A673 (cell line): ENCODE measurements at regions not wholly inside any gene's neighbourhood (a gene's known extent, or its start where the extent isn't known, plus 50 kb on each side); places are given as distances from the start of the nearest gene placed in this dataset.

Experiments used
- BruUV-seq: library from RNA; stranded (reverse); fragments of 400-500 nt; replicated peaks from 2 replicates; lab custom pipeline; 2021; lab: Mats Ljungman, UMichigan
- CTCF ChIA-PET: fragments of 300-600 bp; sonication (Branson Sonifier 250); formaldehyde crosslinking; loops from one replicate; lab custom pipeline; 2022; ENCODE audit warnings: antibody characterized with exemption; lab: Charles Lee
- POLR2A ChIA-PET: fragments of 300-600 bp; sonication (Branson Sonifier 250); formaldehyde crosslinking; loops from one replicate; lab custom pipeline; 2022; ENCODE audit warnings: antibody characterized with exemption; ENCODE audit not compliant: low non-redundant PET; lab: Charles Lee
- DNase-seq: peaks from one replicate; pipeline ENCODE4 v3.0.0-alpha.2; 2015; ENCODE audit warnings: low spot score
- H3K27ac ChIP-seq: fragments of 200-600 bp; sonication (generic); 2 replicates; pipeline ENCODE4 v1.5.1; 2016; ENCODE audit warnings: mixed run types, low read depth, mild to moderate bottlenecking, mixed read lengths, antibody characterized with exemption, low read length; ENCODE audit not compliant: poor library complexity, severe bottlenecking
- H3K27me3 ChIP-seq: fragments of 200-600 bp; sonication (generic); replicated peaks from 2 replicates; pipeline ENCODE4 v1.6.1; 2017; ENCODE audit warnings: mixed run types, low read depth, mild to moderate bottlenecking, mixed read lengths, antibody characterized with exemption, low read length; ENCODE audit not compliant: insufficient read depth, poor library complexity
- H3K36me3 ChIP-seq: fragments of 200-600 bp; sonication (generic); 2 replicates; pipeline ENCODE4 v1.6.1; 2016; ENCODE audit warnings: mixed run types, mild to moderate bottlenecking, mixed read lengths, antibody characterized with exemption, low read length; ENCODE audit not compliant: insufficient read depth, poor library complexity, severe bottlenecking
- H3K4me1 ChIP-seq: fragments of 200-600 bp; sonication (generic); 2 replicates; pipeline ENCODE4 v1.6.1; 2017; ENCODE audit warnings: mixed run types, mild to moderate bottlenecking, mixed read lengths, antibody characterized with exemption, low read length; ENCODE audit not compliant: insufficient read depth, poor library complexity, severe bottlenecking
- H3K4me3 ChIP-seq: fragments of 200-600 bp; sonication (generic); 2 replicates; pipeline ENCODE4 v1.5.1; 2016; ENCODE audit warnings: low read depth, mixed run types, mild to moderate bottlenecking, mixed read lengths, low read length; ENCODE audit not compliant: poor library complexity, severe bottlenecking
- H3K9me3 ChIP-seq: fragments of 200-600 bp; sonication (generic); 2 replicates; pipeline ENCODE4 v1.6.1; 2016; ENCODE audit warnings: mixed run types, low read depth, mild to moderate bottlenecking, mixed read lengths, antibody characterized with exemption, low read length; ENCODE audit not compliant: poor library complexity, severe bottlenecking
- CTCF ChIP-seq: fragments of 300-800, 200-600 bp; sonication (generic); conservative IDR thresholded peaks from 2 replicates; pipeline ENCODE4 v1.5.1; 2017; ENCODE audit warnings: low read depth, mild to moderate bottlenecking, antibody characterized with exemption, low read length, moderate library complexity, mixed read lengths
- EZH2 ChIP-seq: fragments of 200-600 bp; sonication (generic); IDR thresholded peaks from 2 replicates; pipeline ENCODE4 v1.6.1; 2017; ENCODE audit warnings: borderline replicate concordance, low read depth, mild to moderate bottlenecking, mixed read lengths, antibody characterized with exemption, low read length; ENCODE audit not compliant: poor library complexity, severe bottlenecking
- intact Hi-C: fragments of 100-400 bp; cut with micrococcal nuclease; formaldehyde crosslinking; loops from one replicate; pipeline ENCODE4 v1.10.0; 2022; ENCODE audit not compliant: unreplicated experiment

- Histone ChIP-seq H3K4me1 (no peaks in the 10 kb centered on the region), H3K9me3 (no peaks in the 10 kb centered on the region), H3K27ac (no peak overlapping the region), H3K36me3 (no peaks in the 10 kb centered on the region), H3K27me3 (no peaks in the 10 kb centered on the region), H3K4me3 (no peak overlapping the region)
- ChIA-PET CTCF (no interaction called here), POLR2A (no interaction called here)
- BruUV-seq = no TSS peak
- DNase-seq = no peak
- intact Hi-C loops = no loop called here
- TF ChIP-seq EZH2 = no peak
- no peak for TF ChIP-seq CTCF
Observed at GRCh38 chr18:55990186-55990585, 402.2 kb upstream of the TCF4 start.

- TF ChIP-seq CTCF (no peak), EZH2 (no peak)
- H3K27me3 ChIP-seq = no peaks in the 10 kb centered on the region
- POLR2A ChIA-PET = no interaction called here
- CTCF ChIA-PET = no interaction called here
- H3K27ac ChIP-seq = no peak overlapping the region
- H3K4me3 ChIP-seq = no peak overlapping the region
- H3K4me1 ChIP-seq = no peaks in the 10 kb centered on the region
- H3K36me3 ChIP-seq = no peaks in the 10 kb centered on the region
- BruUV-seq = no TSS peak
- intact Hi-C loops = no loop called here
- peak; percentile 4 for DNase-seq
- H3K9me3 ChIP-seq = peaks cover 3% of the 10 kb centered on the region
Observed at GRCh38 chr18:55988537-55988936, 400.5 kb upstream of the TCF4 start.

GRCh38 chr18:55983433-55983832 lies 395.4 kb upstream of the TCF4 start:
- Histone ChIP-seq H3K36me3 (no peaks in the 10 kb centered on the region), H3K27me3 (no peaks in the 10 kb centered on the region), H3K4me3 (no peak overlapping the region), H3K9me3 (peaks cover 3% of the 10 kb centered on the region), H3K4me1 (no peaks in the 10 kb centered on the region), H3K27ac (no peak overlapping the region)
- no TSS peak for BruUV-seq
- no peak for DNase-seq
- CTCF ChIA-PET = no interaction called here
- TF ChIP-seq EZH2 (no peak), CTCF (no peak)
- POLR2A ChIA-PET = no interaction called here
- intact Hi-C loops = no loop called here
